ENCODE measurements at regions not wholly inside any gene's neighbourhood (a gene's known extent, or its start where the extent isn't known, plus 50 kb on each side); places are given as distances from the start of the nearest gene placed in this dataset.

DNA sequence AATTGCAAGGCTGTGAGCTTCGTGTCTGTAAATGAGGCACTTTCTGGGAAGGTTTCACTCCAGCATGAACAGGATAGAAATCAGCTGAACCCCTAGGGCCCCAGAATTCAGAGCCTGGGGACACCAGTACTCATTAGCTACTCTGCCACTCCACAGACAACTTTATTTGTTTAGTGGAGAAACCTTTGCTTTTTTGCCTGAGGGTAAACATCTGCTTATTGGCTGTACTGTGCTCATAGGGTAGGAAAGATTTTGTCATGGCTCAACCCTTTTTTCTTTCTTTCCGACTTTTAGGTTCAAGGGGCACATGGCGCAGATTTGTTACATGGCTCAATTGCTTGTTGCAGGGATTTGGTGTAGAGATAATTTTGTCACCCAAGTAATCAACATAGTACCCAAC lies 138.4 kb upstream of the BACE2 start:
- H3K4me1 ChIP-seq (ENCODE audit: control insufficient read depth, insufficient read depth, low read depth, low read length), result no peaks in the 10 kb centered on the region
- H3K18ac ChIP-seq (ENCODE audit: low read depth in 1 of 2, low read length in 2 of 2), result no peak overlapping the region
- no peak overlapping the region for H2BK15ac ChIP-seq (ENCODE audit: low read depth, poor library complexity, severe bottlenecking)
- H2AFZ ChIP-seq (ENCODE audit: low read depth, low read length), result no peak overlapping the region
- H2BK5ac ChIP-seq (ENCODE audit: low read depth, low read length, poor library complexity, severe bottlenecking), result no peak overlapping the region
- H3K27me3 ChIP-seq (ENCODE audit: control insufficient read depth in 1 of 2, insufficient read depth in 1 of 2, low read length in 2 of 2), result no peaks in the 10 kb centered on the region
- no peak overlapping the region for H4K8ac ChIP-seq (ENCODE audit: low read length)
- no peaks in the 10 kb centered on the region for H3K79me1 ChIP-seq (replicated peaks; ENCODE audit: low read length, poor library complexity, severe bottlenecking)
- 73% methylated on average over 1 of the region's 3 CpGs for WGBS
- H3K27ac ChIP-seq (ENCODE audit: low read length, poor library complexity, severe bottlenecking), result no peak overlapping the region
- H2AK5ac ChIP-seq (ENCODE audit: low read length, severe bottlenecking), result no peak overlapping the region
- no peak overlapping the region for H2BK12ac ChIP-seq (ENCODE audit: low read length in 2 of 2)
- H3K14ac ChIP-seq (ENCODE audit: low read length in 2 of 2), result no peak overlapping the region
- no peak overlapping the region for H3K9ac ChIP-seq (ENCODE audit: low read length)
- no peak for DNase-seq
- no peak overlapping the region for H4K91ac ChIP-seq (ENCODE audit: low read length)
- no peak overlapping the region for H2BK120ac ChIP-seq (ENCODE audit: low read depth, low read length)
- H3K36me3 ChIP-seq (ENCODE audit: control insufficient read depth in 1 of 2, insufficient read depth in 2 of 2, low read depth in 1 of 2, low read length in 2 of 2), result no peaks in the 10 kb centered on the region
- H3K4me3 ChIP-seq (ENCODE audit: insufficient read depth in 1 of 2, low read depth in 1 of 2, low read length in 2 of 2), result no peak overlapping the region
- H3K4ac ChIP-seq (ENCODE audit: low read depth in 1 of 2, low read length in 2 of 2), result no peak overlapping the region
- peaks cover 2% of the 10 kb centered on the region for H3K9me3 ChIP-seq (ENCODE audit: control insufficient read depth, low read length)
- H3K4me2 ChIP-seq (ENCODE audit: low read length, poor library complexity, severe bottlenecking), result no peak overlapping the region
- H3K23ac ChIP-seq (ENCODE audit: low read length in 2 of 2), result no peak overlapping the region

- no peak overlapping the region for H2BK12ac ChIP-seq (ENCODE audit: low read length in 2 of 2)
- no peak overlapping the region for H2AFZ ChIP-seq (ENCODE audit: low read depth, low read length)
- no peak overlapping the region for H3K23ac ChIP-seq (ENCODE audit: low read length in 2 of 2)
- no peak overlapping the region for H2BK15ac ChIP-seq (ENCODE audit: low read depth, poor library complexity, severe bottlenecking)
- no peak overlapping the region for H3K18ac ChIP-seq (ENCODE audit: low read depth in 1 of 2, low read length in 2 of 2)
- DNase-seq, result no peak
- no peaks in the 10 kb centered on the region for H3K79me1 ChIP-seq (replicated peaks; ENCODE audit: low read length, poor library complexity, severe bottlenecking)
- no peak overlapping the region for H3K27ac ChIP-seq (ENCODE audit: low read length, poor library complexity, severe bottlenecking)
- no peaks in the 10 kb centered on the region for H3K4me1 ChIP-seq (ENCODE audit: control insufficient read depth, insufficient read depth, low read depth, low read length)
- no peak overlapping the region for H4K8ac ChIP-seq (ENCODE audit: low read length)
- H3K4me2 ChIP-seq (ENCODE audit: low read length, poor library complexity, severe bottlenecking), result no peak overlapping the region
- no peak overlapping the region for H2BK5ac ChIP-seq (ENCODE audit: low read depth, low read length, poor library complexity, severe bottlenecking)
- H3K9me3 ChIP-seq (ENCODE audit: control insufficient read depth, low read length), result peaks cover 2% of the 10 kb centered on the region
- 62% methylated on average over 2 of the region's 3 CpGs for WGBS
- no peak overlapping the region for H3K4ac ChIP-seq (ENCODE audit: low read depth in 1 of 2, low read length in 2 of 2)
- no peak overlapping the region for H2AK5ac ChIP-seq (ENCODE audit: low read length, severe bottlenecking)
- no peak overlapping the region for H3K9ac ChIP-seq (ENCODE audit: low read length)
- no peak overlapping the region for H3K14ac ChIP-seq (ENCODE audit: low read length in 2 of 2)
- no peak overlapping the region for H4K91ac ChIP-seq (ENCODE audit: low read length)
- H3K4me3 ChIP-seq (ENCODE audit: insufficient read depth in 1 of 2, low read depth in 1 of 2, low read length in 2 of 2), result no peak overlapping the region
- H2BK120ac ChIP-seq (ENCODE audit: low read depth, low read length), result no peak overlapping the region
- H3K36me3 ChIP-seq (ENCODE audit: control insufficient read depth in 1 of 2, insufficient read depth in 2 of 2, low read depth in 1 of 2, low read length in 2 of 2), result no peaks in the 10 kb centered on the region
- H3K27me3 ChIP-seq (ENCODE audit: control insufficient read depth in 1 of 2, insufficient read depth in 1 of 2, low read length in 2 of 2), result no peaks in the 10 kb centered on the region
These were observed 136.2 kb upstream of the BACE2 start for GRCh38 chr21:41031701-41032220.

DNA sequence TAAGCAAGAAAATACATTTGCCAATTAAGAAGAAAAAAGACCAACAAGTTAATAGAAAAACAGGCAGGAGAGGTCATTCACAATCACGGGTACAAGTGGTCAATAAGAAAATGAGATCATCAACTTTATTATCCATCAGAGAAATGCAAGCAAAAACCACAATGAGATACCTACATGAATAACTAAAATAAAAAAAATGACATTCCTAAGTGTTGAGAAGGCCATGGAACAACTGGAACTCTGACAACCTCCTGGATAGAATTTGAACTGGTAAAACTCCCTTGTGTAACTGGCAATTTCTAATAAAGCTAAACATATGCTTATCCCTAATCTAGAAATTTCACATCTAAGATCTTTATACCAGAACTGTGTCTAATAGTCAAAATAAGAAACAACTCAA lies 135.4 kb upstream of the BACE2 start:
- Histone ChIP-seq H2AFZ (ENCODE audit: low read depth, low read length) (no peak overlapping the region), H3K4me2 (ENCODE audit: low read length, poor library complexity, severe bottlenecking) (no peak overlapping the region), H4K91ac (ENCODE audit: low read length) (no peak overlapping the region), H3K9ac (ENCODE audit: low read length) (no peak overlapping the region), H3K27me3 (ENCODE audit: control insufficient read depth in 1 of 2, insufficient read depth in 1 of 2, low read length in 2 of 2) (no peaks in the 10 kb centered on the region), H2BK120ac (ENCODE audit: low read depth, low read length) (no peak overlapping the region), H3K14ac (ENCODE audit: low read length in 2 of 2) (no peak overlapping the region), H3K4me3 (ENCODE audit: insufficient read depth in 1 of 2, low read depth in 1 of 2, low read length in 2 of 2) (no peak overlapping the region), H3K23ac (ENCODE audit: low read length in 2 of 2) (no peak overlapping the region), H3K9me3 (ENCODE audit: control insufficient read depth, low read length) (peaks cover 2% of the 10 kb centered on the region), H3K4me1 (ENCODE audit: control insufficient read depth, insufficient read depth, low read depth, low read length) (no peaks in the 10 kb centered on the region), H2BK12ac (ENCODE audit: low read length in 2 of 2) (no peak overlapping the region), H2AK5ac (ENCODE audit: low read length, severe bottlenecking) (no peak overlapping the region), H3K36me3 (ENCODE audit: control insufficient read depth in 1 of 2, insufficient read depth in 2 of 2, low read depth in 1 of 2, low read length in 2 of 2) (no peaks in the 10 kb centered on the region), H4K8ac (ENCODE audit: low read length) (no peak overlapping the region), H2BK15ac (ENCODE audit: low read depth, poor library complexity, severe bottlenecking) (no peak overlapping the region), H3K79me1 (replicated peaks; ENCODE audit: low read length, poor library complexity, severe bottlenecking) (no peaks in the 10 kb centered on the region), H3K18ac (ENCODE audit: low read depth in 1 of 2, low read length in 2 of 2) (no peak overlapping the region), H2BK5ac (ENCODE audit: low read depth, low read length, poor library complexity, severe bottlenecking) (no peak overlapping the region), H3K4ac (ENCODE audit: low read depth in 1 of 2, low read length in 2 of 2) (no peak overlapping the region), H3K27ac (ENCODE audit: low read length, poor library complexity, severe bottlenecking) (no peak overlapping the region)
- no peak for DNase-seq
- 40% methylated on average over 1 of the region's 1 CpG for WGBS

DNA sequence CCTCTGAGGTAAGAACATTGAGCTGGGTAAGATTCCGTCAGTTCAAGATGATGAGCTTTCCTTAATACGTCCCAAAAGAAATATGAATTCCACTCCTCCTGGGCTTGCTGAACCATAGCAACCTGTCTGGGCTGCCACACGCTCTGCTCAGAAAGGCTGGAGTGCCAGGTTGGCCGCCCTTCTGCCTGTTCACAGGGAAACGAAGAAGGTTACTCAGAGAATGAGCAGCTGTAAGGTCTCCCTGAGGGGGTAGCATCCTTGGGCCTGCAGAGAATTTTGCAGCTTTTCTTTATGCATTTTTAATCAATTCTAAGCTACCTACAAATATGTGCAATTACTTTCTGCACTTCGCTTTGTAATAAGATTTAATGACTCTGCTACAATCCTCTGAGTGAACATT lies 130.7 kb upstream of the BACE2 start:
- Histone ChIP-seq H4K8ac (ENCODE audit: low read length) (no peak overlapping the region), H4K91ac (ENCODE audit: low read length) (no peak overlapping the region), H3K27ac (ENCODE audit: low read length, poor library complexity, severe bottlenecking) (no peak overlapping the region), H3K36me3 (ENCODE audit: control insufficient read depth in 1 of 2, insufficient read depth in 2 of 2, low read depth in 1 of 2, low read length in 2 of 2) (no peaks in the 10 kb centered on the region), H3K4me2 (ENCODE audit: low read length, poor library complexity, severe bottlenecking) (no peak overlapping the region), H3K4ac (ENCODE audit: low read depth in 1 of 2, low read length in 2 of 2) (no peak overlapping the region), H3K4me1 (ENCODE audit: control insufficient read depth, insufficient read depth, low read depth, low read length) (no peaks in the 10 kb centered on the region), H2BK120ac (ENCODE audit: low read depth, low read length) (no peak overlapping the region), H3K18ac (ENCODE audit: low read depth in 1 of 2, low read length in 2 of 2) (no peak overlapping the region), H2BK15ac (ENCODE audit: low read depth, poor library complexity, severe bottlenecking) (no peak overlapping the region), H3K27me3 (ENCODE audit: control insufficient read depth in 1 of 2, insufficient read depth in 1 of 2, low read length in 2 of 2) (no peaks in the 10 kb centered on the region), H2AFZ (ENCODE audit: low read depth, low read length) (no peak overlapping the region), H2AK5ac (ENCODE audit: low read length, severe bottlenecking) (no peak overlapping the region), H3K23ac (ENCODE audit: low read length in 2 of 2) (no peak overlapping the region), H3K79me1 (replicated peaks; ENCODE audit: low read length, poor library complexity, severe bottlenecking) (no peaks in the 10 kb centered on the region), H3K4me3 (ENCODE audit: insufficient read depth in 1 of 2, low read depth in 1 of 2, low read length in 2 of 2) (no peak overlapping the region), H2BK5ac (ENCODE audit: low read depth, low read length, poor library complexity, severe bottlenecking) (no peak overlapping the region), H2BK12ac (ENCODE audit: low read length in 2 of 2) (no peak overlapping the region), H3K9me3 (ENCODE audit: control insufficient read depth, low read length) (no peaks in the 10 kb centered on the region), H3K9ac (ENCODE audit: low read length) (no peak overlapping the region), H3K14ac (ENCODE audit: low read length in 2 of 2) (no peak overlapping the region)
- WGBS, result 73% methylated on average over 5 of the region's 6 CpGs
- no peak for DNase-seq

All from mesenchymal stem cell (in vitro differentiated cells and primary cell).